ENCODE measurements at regions not wholly inside any gene's neighbourhood (a gene's known extent, or its start where the extent isn't known, plus 50 kb on each side); places are given as distances from the start of the nearest gene placed in this dataset.

- TF ChIP-seq CTCF (IDR thresholded peaks at IDR 0.05): no peak
- no peak for TF ChIP-seq POLR2A (IDR thresholded peaks at IDR 0.05)
These were observed 107.9 kb downstream of the GPX5 start for GRCh38 chr6:28633445-28634215.

Data from adrenal gland (tissue), 5 donors.